Activated naive CD8-positive, alpha-beta T cell treated with anti-CD3 and anti-CD28 coated beads, Interleukin-2, amount 50 U/mL, for 24 hours (primary cell): ENCODE measurements at regions not wholly inside any gene's neighbourhood (a gene's known extent, or its start where the extent isn't known, plus 50 kb on each side); places are given as distances from the start of the nearest gene placed in this dataset.

ENCODE experiments used
- ATAC-seq: fragments of 150-1000 bp; cut with Tn5 transposase; one replicate; pipeline ENCODE4 v1.10.0; 2021
- DNase-seq: peaks from one replicate; pipeline ENCODE4 v3.0.0; 2021
- H3K27ac Mint-ChIP-seq: one replicate; pipeline ENCODE4 v1.8.0; 2021; ENCODE audit warnings: mild to moderate bottlenecking, mixed read lengths
- H3K27me3 Mint-ChIP-seq: one replicate; pipeline ENCODE4 v1.8.0; 2021; ENCODE audit warnings: mixed read lengths
- H3K36me3 Mint-ChIP-seq: one replicate; pipeline ENCODE4 v1.8.0; 2021; ENCODE audit warnings: low read depth, mixed read lengths
- H3K4me1 Mint-ChIP-seq: one replicate; pipeline ENCODE4 v1.8.0; 2021; ENCODE audit warnings: mixed read lengths
- H3K4me3 Mint-ChIP-seq: one replicate; pipeline ENCODE4 v1.8.0; 2021; ENCODE audit warnings: mild to moderate bottlenecking, moderate library complexity, mixed read lengths
- H3K9me3 Mint-ChIP-seq: one replicate; pipeline ENCODE4 v1.8.0; 2021; ENCODE audit warnings: mixed read lengths

GRCh38 chr2:51553476-51553875 is 521.5 kb upstream of the NRXN1 start:
- Mint-ChIP-seq H3K4me1 (no peaks in the 10 kb centered on the region), H3K4me3 (no peak overlapping the region), H3K27ac (no peak overlapping the region), H3K9me3 (peaks cover 6% of the 10 kb centered on the region), H3K36me3 (no peaks in the 10 kb centered on the region), H3K27me3 (no peaks in the 10 kb centered on the region)
- ATAC-seq, result no peak
- DNase-seq, result no peak

- no peak for DNase-seq
- no peak for ATAC-seq
- Mint-ChIP-seq H3K36me3 (no peaks in the 10 kb centered on the region), H3K4me3 (no peak overlapping the region), H3K9me3 (peaks cover 15% of the 10 kb centered on the region), H3K27ac (no peak overlapping the region), H3K27me3 (no peaks in the 10 kb centered on the region), H3K4me1 (no peaks in the 10 kb centered on the region)
These were observed 503.8 kb upstream of the NRXN1 start for GRCh38 chr2:51535763-51536162.

- Mint-ChIP-seq H3K27ac (no peak overlapping the region), H3K4me3 (no peak overlapping the region), H3K4me1 (no peaks in the 10 kb centered on the region), H3K27me3 (no peaks in the 10 kb centered on the region), H3K36me3 (no peaks in the 10 kb centered on the region), H3K9me3 (peaks cover 15% of the 10 kb centered on the region)
- DNase-seq (no peak), ATAC-seq (no peak)
These were observed 502.2 kb upstream of the NRXN1 start for GRCh38 chr2:51534166-51534565.

GRCh38 chr2:51528156-51528555 is 496.2 kb upstream of the NRXN1 start:
- DNase-seq, result no peak
- Mint-ChIP-seq H3K36me3 (no peaks in the 10 kb centered on the region), H3K27ac (no peak overlapping the region), H3K27me3 (no peaks in the 10 kb centered on the region), H3K4me1 (no peaks in the 10 kb centered on the region), H3K4me3 (no peak overlapping the region), H3K9me3 (peaks cover 11% of the 10 kb centered on the region)
- no peak for ATAC-seq

- Mint-ChIP-seq H3K27ac (no peak overlapping the region), H3K27me3 (no peaks in the 10 kb centered on the region), H3K4me1 (no peaks in the 10 kb centered on the region), H3K4me3 (no peak overlapping the region), H3K9me3 (peaks cover 5% of the 10 kb centered on the region), H3K36me3 (no peaks in the 10 kb centered on the region)
- no peak for DNase-seq
- ATAC-seq, result no peak
These were observed 494.8 kb upstream of the NRXN1 start for GRCh38 chr2:51526766-51527165.

GRCh38 chr2:51516667-51517066 is 484.7 kb upstream of the NRXN1 start:
- H3K27ac Mint-ChIP-seq, result no peak overlapping the region
- no peaks in the 10 kb centered on the region for H3K27me3 Mint-ChIP-seq
- ATAC-seq (no peak), DNase-seq (no peak)
- no peaks in the 10 kb centered on the region for H3K4me1 Mint-ChIP-seq
- no peak overlapping the region for H3K4me3 Mint-ChIP-seq
- no peaks in the 10 kb centered on the region for H3K36me3 Mint-ChIP-seq
- peaks cover 17% of the 10 kb centered on the region for H3K9me3 Mint-ChIP-seq

- ATAC-seq, result no peak
- no peak overlapping the region for H3K4me3 Mint-ChIP-seq
These were observed 479.1 kb upstream of the NRXN1 start for GRCh38 chr2:51511002-51511401.

GRCh38 chr2:51510303-51510702 is 478.4 kb upstream of the NRXN1 start:
- peaks cover 18% of the 10 kb centered on the region for H3K9me3 Mint-ChIP-seq
- no peak overlapping the region for H3K27ac Mint-ChIP-seq
- ATAC-seq, result no peak
- H3K4me3 Mint-ChIP-seq, result no peak overlapping the region
- no peaks in the 10 kb centered on the region for H3K36me3 Mint-ChIP-seq
- H3K4me1 Mint-ChIP-seq, result no peaks in the 10 kb centered on the region
- DNase-seq, result no peak
- no peaks in the 10 kb centered on the region for H3K27me3 Mint-ChIP-seq

More at GRCh38 chr2:51511002-51511401, 479.1 kb upstream of the NRXN1 start:
- H3K27ac Mint-ChIP-seq, result no peak overlapping the region
- peaks cover 14% of the 10 kb centered on the region for H3K9me3 Mint-ChIP-seq
- no peaks in the 10 kb centered on the region for H3K36me3 Mint-ChIP-seq
- no peaks in the 10 kb centered on the region for H3K27me3 Mint-ChIP-seq
- no peak for DNase-seq
- no peaks in the 10 kb centered on the region for H3K4me1 Mint-ChIP-seq

GRCh38 chr2:51505533-51505932 is 473.6 kb upstream of the NRXN1 start:
- no peak overlapping the region for H3K4me3 Mint-ChIP-seq
- DNase-seq (no peak), ATAC-seq (no peak)
- no peak overlapping the region for H3K27ac Mint-ChIP-seq
- peaks cover 11% of the 10 kb centered on the region for H3K9me3 Mint-ChIP-seq
- no peaks in the 10 kb centered on the region for H3K27me3 Mint-ChIP-seq
- no peaks in the 10 kb centered on the region for H3K4me1 Mint-ChIP-seq
- no peaks in the 10 kb centered on the region for H3K36me3 Mint-ChIP-seq

- ATAC-seq, result no peak
- peaks cover 32% of the 10 kb centered on the region for H3K9me3 Mint-ChIP-seq
- no peaks in the 10 kb centered on the region for H3K27me3 Mint-ChIP-seq
- no peaks in the 10 kb centered on the region for H3K36me3 Mint-ChIP-seq
- no peak for DNase-seq
- no peak overlapping the region for H3K27ac Mint-ChIP-seq
- no peak overlapping the region for H3K4me3 Mint-ChIP-seq
- H3K4me1 Mint-ChIP-seq, result no peaks in the 10 kb centered on the region
These were observed 458.8 kb upstream of the NRXN1 start for GRCh38 chr2:51490576-51491234.

GRCh38 chr2:51484605-51485004 is 452.7 kb upstream of the NRXN1 start:
- Mint-ChIP-seq H3K27ac (no peak overlapping the region), H3K9me3 (peaks cover 24% of the 10 kb centered on the region), H3K4me3 (no peak overlapping the region), H3K4me1 (no peaks in the 10 kb centered on the region), H3K36me3 (no peaks in the 10 kb centered on the region), H3K27me3 (no peaks in the 10 kb centered on the region)
- ATAC-seq (no peak), DNase-seq (no peak)

- peaks cover 24% of the 10 kb centered on the region for H3K9me3 Mint-ChIP-seq
- ATAC-seq (no peak), DNase-seq (no peak)
- H3K27me3 Mint-ChIP-seq, result no peaks in the 10 kb centered on the region
- no peak overlapping the region for H3K27ac Mint-ChIP-seq
- H3K4me3 Mint-ChIP-seq, result no peak overlapping the region
- no peaks in the 10 kb centered on the region for H3K4me1 Mint-ChIP-seq
- H3K36me3 Mint-ChIP-seq, result no peaks in the 10 kb centered on the region
These were observed 451.8 kb upstream of the NRXN1 start for GRCh38 chr2:51483720-51484119.

GRCh38 chr2:51472783-51473182 is 440.9 kb upstream of the NRXN1 start:
- H3K4me1 Mint-ChIP-seq, result no peaks in the 10 kb centered on the region
- H3K4me3 Mint-ChIP-seq, result no peak overlapping the region
- no peak overlapping the region for H3K27ac Mint-ChIP-seq

GRCh38 chr2:51472300-51472699 is 440.4 kb upstream of the NRXN1 start:
- no peaks in the 10 kb centered on the region for H3K27me3 Mint-ChIP-seq
- no peak overlapping the region for H3K4me3 Mint-ChIP-seq
- H3K36me3 Mint-ChIP-seq, result no peaks in the 10 kb centered on the region
- H3K27ac Mint-ChIP-seq, result no peak overlapping the region
- no peaks in the 10 kb centered on the region for H3K4me1 Mint-ChIP-seq
- no peak for DNase-seq
- ATAC-seq, result no peak
- H3K9me3 Mint-ChIP-seq, result peaks cover 10% of the 10 kb centered on the region

More at GRCh38 chr2:51472783-51473182, 440.9 kb upstream of the NRXN1 start:
- Mint-ChIP-seq H3K9me3 (peaks cover 10% of the 10 kb centered on the region), H3K36me3 (no peaks in the 10 kb centered on the region), H3K27me3 (no peaks in the 10 kb centered on the region)
- DNase-seq (no peak), ATAC-seq (no peak)

GRCh38 chr2:51469102-51469501 is 437.2 kb upstream of the NRXN1 start:
- Mint-ChIP-seq H3K27ac (no peak overlapping the region), H3K4me1 (no peaks in the 10 kb centered on the region), H3K4me3 (no peak overlapping the region), H3K36me3 (no peaks in the 10 kb centered on the region), H3K9me3 (peaks cover 14% of the 10 kb centered on the region), H3K27me3 (no peaks in the 10 kb centered on the region)
- ATAC-seq (no peak), DNase-seq (no peak)

GRCh38 chr2:51465326-51465725 is 433.4 kb upstream of the NRXN1 start:
- Mint-ChIP-seq H3K36me3 (no peaks in the 10 kb centered on the region), H3K27ac (no peak overlapping the region), H3K4me3 (no peak overlapping the region), H3K4me1 (no peaks in the 10 kb centered on the region), H3K9me3 (peaks cover 22% of the 10 kb centered on the region), H3K27me3 (no peaks in the 10 kb centered on the region)
- ATAC-seq (no peak), DNase-seq (no peak)
